SW480 (cell line): ENCODE measurements at regions not wholly inside any gene's neighbourhood (a gene's known extent, or its start where the extent isn't known, plus 50 kb on each side); places are given as distances from the start of the nearest gene placed in this dataset.

Source experiments
- DNase-seq: peaks from one replicate; pipeline ENCODE4 v3.0.0-alpha.2; 2016; ENCODE audit warnings: low spot score

DNA sequence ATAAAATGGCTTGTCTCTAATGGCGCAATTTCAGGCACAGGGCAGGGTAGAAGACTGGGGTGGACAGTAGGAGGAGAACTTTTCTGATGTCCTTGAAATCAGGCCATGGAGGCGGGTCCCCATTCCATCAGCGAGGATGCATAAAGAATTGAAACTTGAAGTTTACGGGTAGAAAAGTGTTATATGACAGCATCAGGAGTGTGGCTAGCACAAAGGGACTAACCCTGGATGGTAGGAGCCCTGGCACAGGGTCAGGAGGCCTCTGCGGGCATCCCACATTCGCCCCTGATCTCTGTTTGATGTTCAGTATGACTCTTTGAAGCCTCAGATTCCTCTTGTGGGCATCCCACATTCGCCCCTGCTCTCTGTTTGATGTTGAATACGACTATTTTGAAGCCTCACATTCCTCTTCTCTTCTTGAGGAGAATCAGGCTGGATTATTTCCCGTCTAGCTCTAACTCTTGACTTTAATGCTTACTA, 94.8 kb upstream of the ADRA1B start:
- peak; percentile 90 for DNase-seq

DNA sequence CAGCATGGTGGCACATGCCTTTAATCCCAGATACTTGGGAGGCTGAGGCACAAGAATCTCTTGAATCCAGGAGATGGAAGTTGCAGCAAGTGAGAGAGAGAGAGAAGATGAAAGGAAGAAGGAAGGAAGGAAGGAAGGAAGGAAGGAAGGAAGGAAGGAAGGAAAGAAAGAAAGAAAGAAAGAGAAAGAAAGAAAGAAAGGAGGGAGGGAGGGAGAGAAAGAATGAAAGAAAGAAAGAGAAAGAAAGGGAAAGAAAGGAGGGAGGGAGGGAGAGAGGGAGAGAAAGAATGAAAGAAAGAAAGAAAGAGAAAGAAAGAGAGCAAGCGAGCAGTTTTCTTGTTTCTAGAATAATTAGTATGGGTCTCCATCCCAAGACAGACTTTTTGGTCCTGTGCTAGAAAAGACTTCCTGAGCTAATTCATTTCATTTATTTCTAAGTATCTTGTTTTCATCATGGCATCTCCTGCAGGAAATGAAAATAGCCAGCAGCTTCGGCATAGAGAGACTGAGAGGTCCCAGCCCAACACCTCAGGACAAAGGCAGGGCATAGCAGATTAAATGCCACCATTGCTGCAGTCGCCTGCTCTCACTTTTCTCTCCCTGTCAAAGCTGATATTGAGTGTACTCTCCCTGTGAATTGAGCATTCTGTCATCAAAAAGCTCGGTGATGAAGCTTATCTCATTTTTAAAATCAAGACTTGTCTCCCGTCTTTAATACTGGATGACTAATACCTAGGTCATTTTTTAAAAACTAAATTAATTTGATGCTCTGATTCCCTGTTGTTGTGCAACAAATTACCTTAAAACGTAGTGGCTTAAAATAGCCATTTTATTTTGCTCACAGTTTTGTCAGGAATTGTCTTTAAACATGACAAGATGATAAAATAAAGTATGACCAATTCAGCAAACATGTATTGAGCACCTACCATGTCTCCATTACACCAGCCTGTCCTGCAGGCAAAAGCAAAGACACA, 91.8 kb upstream of the ADRA1B start:
- DNase-seq: no peak

DNA sequence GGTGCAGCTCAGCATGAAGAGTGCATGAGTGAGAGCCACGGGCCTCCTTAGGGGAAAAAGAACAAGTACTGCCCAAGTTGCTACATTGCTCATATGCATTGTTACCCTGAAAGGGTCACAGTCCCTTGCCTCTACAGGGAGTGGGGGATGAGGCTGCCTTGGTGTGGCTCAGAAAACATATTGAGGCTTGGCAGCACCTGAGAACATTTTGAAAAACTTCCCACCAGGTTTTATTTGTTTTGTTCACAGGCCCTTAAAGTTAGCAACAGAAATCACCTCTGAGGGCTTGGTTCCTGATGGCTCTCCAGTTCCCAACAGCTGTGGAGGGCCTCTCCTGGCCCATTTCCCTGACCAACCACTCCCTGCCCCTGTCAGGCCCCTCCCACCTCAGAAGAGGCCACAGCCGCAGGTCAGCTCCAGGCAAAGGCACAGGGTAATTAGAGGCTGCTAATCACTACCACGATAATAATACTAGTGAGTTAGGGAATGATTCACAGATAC, 90.7 kb upstream of the ADRA1B start:
- peak; percentile 56 for DNase-seq

DNA sequence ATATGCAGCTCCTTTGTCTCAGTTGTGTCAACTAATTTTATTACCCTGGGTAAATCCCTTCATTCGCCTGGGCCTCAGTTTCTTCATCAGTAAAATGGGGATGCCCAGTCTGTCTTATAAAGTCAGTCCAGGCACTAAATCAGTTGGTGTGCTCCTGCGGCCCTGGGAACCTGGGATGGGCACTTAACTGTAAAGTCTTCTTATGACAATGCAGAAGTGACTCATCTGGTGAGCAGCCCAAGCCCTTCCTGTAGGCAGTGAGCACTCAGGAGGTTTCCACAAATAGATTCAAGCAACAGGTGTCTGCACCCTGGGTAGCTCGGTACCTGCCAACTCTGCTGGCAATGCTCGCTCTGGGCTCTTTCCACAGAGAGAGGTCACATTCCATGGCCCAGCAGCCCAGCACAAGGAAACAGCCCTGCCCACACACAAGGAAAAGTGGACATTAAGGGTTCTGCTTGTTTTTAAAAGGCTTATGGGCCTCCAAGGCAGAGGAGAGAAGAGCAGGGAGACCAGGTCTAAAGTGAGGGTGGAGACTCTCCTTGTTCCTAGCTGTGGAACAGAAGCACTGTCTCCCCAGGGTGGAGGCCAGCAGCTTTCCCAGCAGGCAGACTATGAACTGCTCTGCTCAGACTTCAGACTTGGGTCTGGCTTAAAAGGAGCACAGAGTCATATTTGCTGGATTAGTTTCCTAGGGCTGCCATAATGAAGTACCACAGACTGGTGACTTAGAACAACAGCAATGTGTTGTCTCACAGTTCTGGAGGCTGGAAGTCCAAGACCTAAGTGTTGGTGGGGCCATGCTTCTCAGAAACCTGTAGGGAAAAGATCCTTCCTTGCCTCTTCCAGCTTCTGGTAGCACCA, 89.7 kb upstream of the ADRA1B start:
- peak; percentile 96 for DNase-seq

DNA sequence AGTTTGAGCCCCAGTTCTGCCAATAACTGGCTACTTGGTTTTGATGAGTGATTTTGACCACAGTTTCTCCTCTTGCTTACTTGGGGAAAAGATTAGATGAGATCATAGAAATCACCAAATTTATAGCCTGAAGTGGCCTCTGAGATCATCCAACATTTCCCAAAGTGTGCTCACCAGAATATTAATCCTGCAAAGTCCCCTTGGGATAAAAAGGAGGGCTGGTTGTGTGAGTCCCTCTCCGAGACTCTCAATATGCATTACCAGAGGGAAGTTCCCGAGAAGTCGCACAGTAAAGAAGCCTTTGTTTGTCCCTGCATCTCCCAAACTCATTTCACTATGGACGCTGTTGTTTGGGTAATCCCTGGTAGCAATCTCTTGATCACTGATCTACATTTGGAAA, 88.4 kb upstream of the ADRA1B start:
- no peak for DNase-seq

GRCh38 chr5:159832073-159832472, 84.2 kb upstream of the ADRA1B start:
- DNase-seq: no peak

GRCh38 chr5:159833088-159833487, 83.2 kb upstream of the ADRA1B start:
- peak; percentile 56 for DNase-seq

GRCh38 chr5:159833846-159834245, 82.4 kb upstream of the ADRA1B start:
- no peak for DNase-seq

DNA sequence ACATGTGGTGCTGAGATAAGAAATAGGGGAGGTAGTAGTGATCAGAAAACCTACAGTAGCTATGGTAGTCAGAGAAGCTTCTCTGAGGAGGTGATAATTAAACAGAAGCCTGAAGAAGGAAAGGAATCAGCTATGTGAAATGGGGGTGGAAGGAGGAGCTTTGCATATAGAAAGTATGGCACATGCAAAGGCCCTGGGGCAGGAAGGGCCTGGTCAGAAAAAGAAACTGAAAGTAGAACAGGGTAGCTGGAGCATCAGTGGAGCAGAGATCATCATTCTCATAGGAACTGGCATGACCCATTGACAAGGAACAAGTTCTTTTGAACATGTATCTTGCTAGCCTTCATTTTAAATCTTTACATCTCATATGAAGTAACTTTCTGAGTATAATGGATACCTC, 80.7 kb upstream of the ADRA1B start:
- DNase-seq: no peak

DNA sequence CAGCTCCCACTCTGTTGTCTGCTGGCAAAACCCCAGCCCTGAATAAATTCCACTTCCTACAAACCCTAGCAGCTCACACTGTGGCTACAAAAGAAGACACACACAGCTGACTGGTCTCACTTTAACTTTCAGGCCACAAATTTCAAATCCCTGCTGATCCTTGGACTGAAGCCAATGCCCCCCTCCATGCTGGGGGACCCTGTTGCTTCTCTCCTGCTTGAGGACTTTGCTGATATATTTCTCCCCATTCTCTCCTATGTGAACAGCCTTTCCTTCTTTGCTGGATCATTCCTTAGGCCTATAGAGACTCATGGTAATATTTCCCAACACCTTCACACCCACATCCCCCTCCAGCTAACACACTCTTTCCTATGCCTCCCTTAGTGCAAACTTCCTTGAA, 79.6 kb upstream of the ADRA1B start:
- no peak for DNase-seq

DNA sequence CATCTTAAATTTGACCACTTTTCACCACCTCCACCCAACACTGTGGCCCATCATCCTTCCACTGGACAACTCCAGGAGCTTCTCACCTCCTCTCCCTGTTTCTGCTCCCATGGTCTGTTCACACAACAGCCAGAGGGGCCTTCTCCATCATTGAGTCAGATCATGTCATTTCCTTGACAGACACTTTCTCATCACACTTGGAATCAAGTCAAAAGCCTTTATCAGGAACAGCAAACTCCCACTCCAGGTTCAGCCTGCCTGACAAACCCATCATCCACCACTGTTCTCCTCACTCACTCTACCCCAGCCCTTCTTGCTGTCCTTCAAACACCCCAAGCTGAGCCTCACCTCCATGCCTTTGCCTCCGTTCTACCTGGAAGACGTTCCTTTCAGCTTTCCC, 78.4 kb upstream of the ADRA1B start:
- DNase-seq: no peak

GRCh38 chr5:159838551-159839222, 77.6 kb upstream of the ADRA1B start:
- DNase-seq: no peak

DNA sequence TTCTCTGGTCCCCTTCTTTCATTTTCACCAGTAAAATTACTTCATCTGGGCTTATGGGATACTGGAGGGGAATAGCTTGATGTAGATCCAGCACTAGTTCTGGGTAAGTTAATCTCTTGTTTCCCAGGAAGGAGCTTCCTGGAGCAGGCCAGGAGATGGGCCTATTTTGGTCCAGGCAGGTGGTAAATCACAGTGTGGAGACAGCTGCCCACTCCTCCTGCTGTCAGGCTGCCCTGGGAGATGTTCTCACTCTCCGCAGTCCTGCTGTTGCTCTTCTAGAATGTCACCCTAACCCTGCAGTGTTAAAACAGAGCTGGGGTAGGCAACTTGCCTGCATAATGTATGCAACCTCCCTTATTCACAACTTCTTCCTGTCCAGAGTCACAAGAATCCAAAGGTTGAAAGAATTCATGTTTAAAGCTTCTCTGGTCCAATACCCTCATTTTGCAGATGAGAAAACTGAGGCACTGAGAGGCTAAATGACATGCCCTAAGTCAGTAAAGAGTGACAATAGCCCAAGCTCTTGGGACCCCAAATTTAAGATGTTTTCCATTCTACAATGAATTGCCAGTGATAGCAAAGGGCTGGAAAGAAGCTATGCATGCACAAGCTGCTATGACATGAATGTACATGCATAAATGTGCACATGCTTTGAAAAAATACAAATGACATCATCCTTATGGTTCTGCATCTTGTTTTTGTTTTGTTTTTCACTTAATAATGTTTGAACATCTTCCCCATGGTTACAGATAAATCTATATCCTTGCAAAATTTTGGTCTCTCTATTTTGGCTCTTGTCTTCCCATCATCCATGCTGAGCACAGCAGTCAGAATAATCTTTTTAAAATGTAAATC, 71.8 kb upstream of the ADRA1B start:
- no peak for DNase-seq

GRCh38 chr5:159849437-159850083, 66.7 kb upstream of the ADRA1B start:
- DNase-seq: peak; percentile 71

- DNase-seq: no peak
Observed at GRCh38 chr5:159850160-159850559, 66.1 kb upstream of the ADRA1B start.

GRCh38 chr5:159851053-159851452, 65.2 kb upstream of the ADRA1B start:
- no peak for DNase-seq

DNA sequence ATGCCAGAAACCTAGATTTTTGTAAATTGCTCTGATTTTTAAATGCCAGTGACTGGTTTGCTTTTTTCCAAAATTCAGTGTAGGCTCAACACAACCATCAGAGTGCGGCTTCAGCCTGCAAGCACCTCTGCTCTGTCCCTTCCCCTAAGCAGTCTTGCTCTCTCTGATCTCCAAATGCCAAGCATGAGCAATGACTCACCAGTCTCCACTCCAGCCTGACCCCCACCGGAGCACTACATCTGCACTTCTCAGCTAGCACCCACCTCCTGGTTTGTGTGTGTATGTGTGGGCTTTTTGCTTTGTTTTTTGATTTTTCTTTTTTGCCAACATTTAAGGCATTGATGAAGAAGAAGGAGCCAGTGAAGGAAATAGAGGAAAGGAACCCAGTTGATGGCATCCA, 61.4 kb upstream of the ADRA1B start:
- DNase-seq: no peak

DNA sequence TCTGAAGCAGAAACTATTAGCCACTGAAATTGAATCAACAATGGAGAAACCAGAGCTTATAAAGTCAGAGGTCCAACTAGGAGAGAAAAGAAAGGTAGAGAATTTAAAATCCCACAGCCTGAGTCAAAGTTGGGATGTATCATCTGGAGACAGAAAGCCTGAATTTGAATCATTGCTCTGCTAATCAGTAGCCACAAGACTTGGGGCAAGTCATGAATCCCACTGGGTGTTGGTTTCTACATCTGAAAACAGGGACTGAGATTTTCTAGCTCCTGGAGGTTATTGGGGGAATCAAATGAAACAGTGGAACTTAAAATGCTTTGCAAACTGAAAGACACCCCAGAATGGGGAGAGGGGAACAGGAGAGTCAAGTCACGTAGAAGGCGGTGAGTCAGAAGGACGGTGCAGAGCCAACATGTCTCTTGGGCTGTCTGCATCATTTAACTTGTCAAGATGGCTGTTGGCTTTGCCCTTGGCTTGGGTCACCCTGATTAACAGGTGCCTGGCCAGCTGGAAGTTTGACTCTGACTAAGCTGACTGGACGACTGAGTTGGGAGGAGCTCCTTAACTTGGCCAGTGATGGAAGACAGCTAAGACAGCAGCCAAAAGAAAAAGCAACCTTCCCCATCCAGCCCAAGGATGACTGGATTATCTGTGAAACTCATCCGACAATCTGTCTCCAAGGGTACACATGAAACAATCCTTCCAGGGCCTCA, 60.6 kb upstream of the ADRA1B start:
- DNase-seq: no peak

GRCh38 chr5:159858871-159859270, 57.4 kb upstream of the ADRA1B start:
- DNase-seq: no peak

GRCh38 chr5:159861086-159861485, 55.2 kb upstream of the ADRA1B start:
- DNase-seq: no peak
